Liver (tissue), 8 donors: ENCODE measurements at regions not wholly inside any gene's neighbourhood (a gene's known extent, or its start where the extent isn't known, plus 50 kb on each side); places are given as distances from the start of the nearest gene placed in this dataset.

Experiments used
- DNase-seq: peaks from one replicate; pipeline ENCODE4 v3.0.0-alpha.2; 2017; ENCODE audit warnings: low spot score
- H3K27ac ChIP-seq, 2 donors: one replicate each; pipeline ENCODE4 v1.7.0; 2013; ENCODE audit warnings: inconsistent platforms in 2 of 2, low read length in 2 of 2, control low read depth in 1 of 2, low read depth in 1 of 2, mild to moderate bottlenecking in 1 of 2
- H3K27me3 ChIP-seq, 4 donors: one replicate each; pipeline versions ENCODE4 v1.6.1 to v1.7.0; 2013; ENCODE audit warnings: low read length in 3 of 4, inconsistent platforms in 1 of 4, mild to moderate bottlenecking in 1 of 4, moderate library complexity in 1 of 4; ENCODE audit not compliant: control insufficient read depth in 4 of 4, insufficient read depth in 4 of 4
- H3K36me3 ChIP-seq, 4 donors: one replicate each; pipeline versions ENCODE4 v1.6.1 to v1.7.0; 2013; ENCODE audit warnings: low read length in 3 of 4, mild to moderate bottlenecking in 3 of 4, low read depth in 1 of 4, moderate library complexity in 1 of 4; ENCODE audit not compliant: control insufficient read depth in 4 of 4, insufficient read depth in 3 of 4
- H3K4me1 ChIP-seq, 4 donors: one replicate each; pipeline versions ENCODE4 v1.6.1 to v1.7.0; 2013; ENCODE audit warnings: low read length in 3 of 4, mild to moderate bottlenecking in 3 of 4, moderate library complexity in 1 of 4; ENCODE audit not compliant: control insufficient read depth in 4 of 4, insufficient read depth in 4 of 4
- H3K4me3 ChIP-seq, 3 donors: one replicate each; pipeline versions ENCODE4 v1.6.1 to v1.7.0; 2013; ENCODE audit warnings: low read length in 3 of 3, control low read depth in 1 of 3, low read depth in 1 of 3, mild to moderate bottlenecking in 1 of 3
- H3K9ac ChIP-seq, 2 donors: one replicate each; pipeline ENCODE4 v1.7.0; 2013; ENCODE audit warnings: low read length in 2 of 2, mild to moderate bottlenecking in 2 of 2, moderate library complexity in 2 of 2, control low read depth in 1 of 2, low read depth in 1 of 2
- H3K9me3 ChIP-seq, 4 donors: one replicate each; pipeline versions ENCODE4 v1.6.1 to v1.7.0; 2013; ENCODE audit warnings: low read length in 3 of 4; ENCODE audit not compliant: control insufficient read depth in 4 of 4
- EGR1 ChIP-seq, 2 donors: IDR thresholded peaks; 2 replicates each; pipeline ENCODE4 v1.6.1; 2016 to 2018; ENCODE audit warnings: antibody characterized with exemption in 2 of 2, low read depth in 2 of 2
- FOXA1 ChIP-seq: IDR thresholded peaks from 2 replicates; pipeline ENCODE4 v1.6.1; 2016; ENCODE audit warnings: antibody characterized with exemption
- FOXA2 ChIP-seq: IDR thresholded peaks from 2 replicates; pipeline ENCODE4 v1.6.1; 2016; ENCODE audit warnings: antibody characterized with exemption
- GABPA ChIP-seq, 2 donors: IDR thresholded peaks in 1 of 2; conservative IDR thresholded peaks in 1 of 2; 2 replicates each; pipeline ENCODE4 v1.6.1; 2016; ENCODE audit warnings: antibody characterized with exemption in 2 of 2, mild to moderate bottlenecking in 1 of 2, moderate library complexity in 1 of 2
- HNF4A ChIP-seq, 2 donors: conservative IDR thresholded peaks; 2 replicates each; pipeline ENCODE4 v1.6.1; 2016; ENCODE audit warnings: antibody characterized with exemption in 2 of 2, mild to moderate bottlenecking in 2 of 2
- HNF4G ChIP-seq: IDR thresholded peaks from 2 replicates; pipeline ENCODE4 v1.6.1; 2016; ENCODE audit warnings: antibody characterized with exemption
- NR2F2 ChIP-seq: IDR thresholded peaks from 2 replicates; pipeline ENCODE4 v1.6.1; 2016; ENCODE audit warnings: antibody characterized with exemption
- RAD21 ChIP-seq, 2 donors: IDR thresholded peaks; 2 replicates each; pipeline ENCODE4 v1.6.1; 2016; ENCODE audit warnings: antibody characterized with exemption in 2 of 2, mild to moderate bottlenecking in 2 of 2
- RXRA ChIP-seq, 2 donors: IDR thresholded peaks; 2 replicates each; pipeline ENCODE4 v1.6.1; 2017 to 2018; ENCODE audit warnings: antibody characterized with exemption in 2 of 2, mild to moderate bottlenecking in 1 of 2
- SP1 ChIP-seq: IDR thresholded peaks from 2 replicates; pipeline ENCODE4 v1.6.1; 2018; ENCODE audit warnings: antibody characterized with exemption, mild to moderate bottlenecking
- TAF1 ChIP-seq: conservative IDR thresholded peaks from 2 replicates; pipeline ENCODE4 v1.6.1; 2016; ENCODE audit warnings: antibody characterized with exemption, mild to moderate bottlenecking
- YY1 ChIP-seq: IDR thresholded peaks from 2 replicates; pipeline ENCODE4 v1.6.1; 2016; ENCODE audit warnings: antibody characterized with exemption, mild to moderate bottlenecking
- WGBS: extraction: QIAGEN DNeasy Blood & Tissue Kit; methylation state at CpG from one replicate; pipeline ENCODE4 v1.1.7; 2013; 5-methylcytosine and 5-hydroxymethylcytosine counted together
- TF ChIP-seq, protein P1 (sequence below): IDR thresholded peaks from 2 replicates; pipeline ENCODE4 v1.6.1; 2016; ENCODE audit warnings: antibody characterized with exemption
- TF ChIP-seq, protein P2 (sequence below): IDR thresholded peaks from 2 replicates; pipeline ENCODE4 v1.6.1; 2016; ENCODE audit warnings: antibody characterized with exemption, mild to moderate bottlenecking
- TF ChIP-seq, protein P3 (sequence below): fragments of 150-350 bp; IDR thresholded peaks from 2 replicates; pipeline ENCODE4 v1.5.1; 2017; ENCODE audit warnings: improper control_type of control experiment, low read depth, low read length; ENCODE audit not compliant: missing input control
- TF ChIP-seq, protein P4 (sequence below): IDR thresholded peaks from 2 replicates; pipeline ENCODE4 v1.6.1; 2016; ENCODE audit warnings: antibody characterized with exemption
- TF ChIP-seq, protein P5 (sequence below): IDR thresholded peaks from 2 replicates; pipeline ENCODE4 v1.6.1; 2016; ENCODE audit warnings: antibody characterized with exemption
- donor health status: healthy.
- donor health status: healthy.
- donor health status: healthy.
- donor health status: healthy.
- donor health status: healthy.

DNA sequence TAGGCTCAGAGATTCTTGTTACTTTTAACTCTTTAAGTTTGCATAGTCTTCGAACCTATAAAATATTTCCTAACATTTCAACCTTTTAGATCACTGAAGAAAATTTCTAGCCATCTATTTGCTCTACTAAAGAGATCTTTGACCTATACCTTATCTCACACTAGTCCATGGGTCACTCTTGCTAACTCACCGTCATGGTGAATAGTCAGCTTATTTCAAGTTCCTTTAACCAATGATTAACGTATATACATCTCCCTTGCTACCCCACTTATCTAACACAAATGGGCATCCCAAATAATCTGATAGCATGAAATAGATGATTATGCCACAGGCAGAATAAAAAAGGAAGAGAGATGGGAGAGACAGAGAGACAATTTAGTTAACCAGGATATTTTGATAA lies 303.1 kb downstream of the GPD2 start:
- 58% methylated on average over 3 of the region's 3 CpGs for WGBS
- H3K9ac ChIP-seq: no peak overlapping the region

DNA sequence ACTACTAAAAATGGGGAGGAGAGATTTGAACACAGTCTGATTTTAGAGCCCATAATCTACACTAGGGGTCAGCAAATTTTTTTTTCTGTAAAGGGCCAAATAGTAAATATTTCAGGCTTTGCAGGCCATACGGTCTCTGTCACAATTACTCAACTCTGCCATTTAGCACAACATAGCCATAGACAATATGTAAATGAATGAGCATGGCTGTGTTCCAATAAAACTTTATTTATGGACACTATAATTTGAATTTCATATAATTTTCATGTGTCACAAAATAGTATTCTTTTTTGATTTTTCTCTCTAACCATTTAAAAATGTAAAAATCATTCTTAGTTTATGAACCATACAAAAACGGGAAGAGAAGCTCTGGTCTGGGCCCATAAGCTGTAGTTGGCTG lies 309.4 kb downstream of the GPD2 start:
- no peaks in the 10 kb centered on the region for H3K4me1 ChIP-seq
- WGBS: 80% methylated on average over 2 of the region's 2 CpGs
- no peak overlapping the region for H3K27ac ChIP-seq
- no peaks in the 10 kb centered on the region for H3K27me3 ChIP-seq
- H3K9me3 ChIP-seq: no peaks in the 10 kb centered on the region
- H3K9ac ChIP-seq: no peak overlapping the region
- no peaks in the 10 kb centered on the region for H3K36me3 ChIP-seq
- H3K4me3 ChIP-seq: no peak overlapping the region
- DNase-seq: no peak
- TF ChIP-seq GABPA (IDR thresholded peaks at IDR 0.05 in 1 of 2, conservative IDR thresholded peaks at IDR 0.05 in 1 of 2) (no peak), HNF4A (conservative IDR thresholded peaks at IDR 0.05) (no peak), RAD21 (IDR thresholded peaks at IDR 0.05) (no peak), EGR1 (IDR thresholded peaks at IDR 0.05; ENCODE audit: low read depth in 2 of 2) (no peak), FOXA1 (no peak), NR2F2 (no peak)
- TF ChIP-seq, protein P1, sequence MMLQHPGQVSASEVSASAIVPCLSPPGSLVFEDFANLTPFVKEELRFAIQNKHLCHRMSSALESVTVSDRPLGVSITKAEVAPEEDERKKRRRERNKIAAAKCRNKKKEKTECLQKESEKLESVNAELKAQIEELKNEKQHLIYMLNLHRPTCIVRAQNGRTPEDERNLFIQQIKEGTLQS: no peak
- TF ChIP-seq, protein P2, sequence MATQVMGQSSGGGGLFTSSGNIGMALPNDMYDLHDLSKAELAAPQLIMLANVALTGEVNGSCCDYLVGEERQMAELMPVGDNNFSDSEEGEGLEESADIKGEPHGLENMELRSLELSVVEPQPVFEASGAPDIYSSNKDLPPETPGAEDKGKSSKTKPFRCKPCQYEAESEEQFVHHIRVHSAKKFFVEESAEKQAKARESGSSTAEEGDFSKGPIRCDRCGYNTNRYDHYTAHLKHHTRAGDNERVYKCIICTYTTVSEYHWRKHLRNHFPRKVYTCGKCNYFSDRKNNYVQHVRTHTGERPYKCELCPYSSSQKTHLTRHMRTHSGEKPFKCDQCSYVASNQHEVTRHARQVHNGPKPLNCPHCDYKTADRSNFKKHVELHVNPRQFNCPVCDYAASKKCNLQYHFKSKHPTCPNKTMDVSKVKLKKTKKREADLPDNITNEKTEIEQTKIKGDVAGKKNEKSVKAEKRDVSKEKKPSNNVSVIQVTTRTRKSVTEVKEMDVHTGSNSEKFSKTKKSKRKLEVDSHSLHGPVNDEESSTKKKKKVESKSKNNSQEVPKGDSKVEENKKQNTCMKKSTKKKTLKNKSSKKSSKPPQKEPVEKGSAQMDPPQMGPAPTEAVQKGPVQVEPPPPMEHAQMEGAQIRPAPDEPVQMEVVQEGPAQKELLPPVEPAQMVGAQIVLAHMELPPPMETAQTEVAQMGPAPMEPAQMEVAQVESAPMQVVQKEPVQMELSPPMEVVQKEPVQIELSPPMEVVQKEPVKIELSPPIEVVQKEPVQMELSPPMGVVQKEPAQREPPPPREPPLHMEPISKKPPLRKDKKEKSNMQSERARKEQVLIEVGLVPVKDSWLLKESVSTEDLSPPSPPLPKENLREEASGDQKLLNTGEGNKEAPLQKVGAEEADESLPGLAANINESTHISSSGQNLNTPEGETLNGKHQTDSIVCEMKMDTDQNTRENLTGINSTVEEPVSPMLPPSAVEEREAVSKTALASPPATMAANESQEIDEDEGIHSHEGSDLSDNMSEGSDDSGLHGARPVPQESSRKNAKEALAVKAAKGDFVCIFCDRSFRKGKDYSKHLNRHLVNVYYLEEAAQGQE: no peak

More for the DNA sequence above, 303.1 kb downstream of the GPD2 start:
- no peak for DNase-seq
- H3K9me3 ChIP-seq: no peaks in the 10 kb centered on the region
- no peaks in the 10 kb centered on the region for H3K36me3 ChIP-seq
- H3K27ac ChIP-seq: no peak overlapping the region
- no peak overlapping the region for H3K4me3 ChIP-seq
- no peak for TF ChIP-seq HNF4G
- TF ChIP-seq, protein P2: no peak
- TF ChIP-seq, protein P3, sequence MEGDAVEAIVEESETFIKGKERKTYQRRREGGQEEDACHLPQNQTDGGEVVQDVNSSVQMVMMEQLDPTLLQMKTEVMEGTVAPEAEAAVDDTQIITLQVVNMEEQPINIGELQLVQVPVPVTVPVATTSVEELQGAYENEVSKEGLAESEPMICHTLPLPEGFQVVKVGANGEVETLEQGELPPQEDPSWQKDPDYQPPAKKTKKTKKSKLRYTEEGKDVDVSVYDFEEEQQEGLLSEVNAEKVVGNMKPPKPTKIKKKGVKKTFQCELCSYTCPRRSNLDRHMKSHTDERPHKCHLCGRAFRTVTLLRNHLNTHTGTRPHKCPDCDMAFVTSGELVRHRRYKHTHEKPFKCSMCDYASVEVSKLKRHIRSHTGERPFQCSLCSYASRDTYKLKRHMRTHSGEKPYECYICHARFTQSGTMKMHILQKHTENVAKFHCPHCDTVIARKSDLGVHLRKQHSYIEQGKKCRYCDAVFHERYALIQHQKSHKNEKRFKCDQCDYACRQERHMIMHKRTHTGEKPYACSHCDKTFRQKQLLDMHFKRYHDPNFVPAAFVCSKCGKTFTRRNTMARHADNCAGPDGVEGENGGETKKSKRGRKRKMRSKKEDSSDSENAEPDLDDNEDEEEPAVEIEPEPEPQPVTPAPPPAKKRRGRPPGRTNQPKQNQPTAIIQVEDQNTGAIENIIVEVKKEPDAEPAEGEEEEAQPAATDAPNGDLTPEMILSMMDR: no peak
- no peak for TF ChIP-seq SP1
- no peak for TF ChIP-seq HNF4A (conservative IDR thresholded peaks at IDR 0.05)
- no peak for TF ChIP-seq GABPA (IDR thresholded peaks at IDR 0.05 in 1 of 2, conservative IDR thresholded peaks at IDR 0.05 in 1 of 2)
- no peak for TF ChIP-seq NR2F2
- TF ChIP-seq FOXA2: no peak
- TF ChIP-seq TAF1: no peak
- no peak for TF ChIP-seq RAD21 (IDR thresholded peaks at IDR 0.05)
- TF ChIP-seq, protein P4, sequence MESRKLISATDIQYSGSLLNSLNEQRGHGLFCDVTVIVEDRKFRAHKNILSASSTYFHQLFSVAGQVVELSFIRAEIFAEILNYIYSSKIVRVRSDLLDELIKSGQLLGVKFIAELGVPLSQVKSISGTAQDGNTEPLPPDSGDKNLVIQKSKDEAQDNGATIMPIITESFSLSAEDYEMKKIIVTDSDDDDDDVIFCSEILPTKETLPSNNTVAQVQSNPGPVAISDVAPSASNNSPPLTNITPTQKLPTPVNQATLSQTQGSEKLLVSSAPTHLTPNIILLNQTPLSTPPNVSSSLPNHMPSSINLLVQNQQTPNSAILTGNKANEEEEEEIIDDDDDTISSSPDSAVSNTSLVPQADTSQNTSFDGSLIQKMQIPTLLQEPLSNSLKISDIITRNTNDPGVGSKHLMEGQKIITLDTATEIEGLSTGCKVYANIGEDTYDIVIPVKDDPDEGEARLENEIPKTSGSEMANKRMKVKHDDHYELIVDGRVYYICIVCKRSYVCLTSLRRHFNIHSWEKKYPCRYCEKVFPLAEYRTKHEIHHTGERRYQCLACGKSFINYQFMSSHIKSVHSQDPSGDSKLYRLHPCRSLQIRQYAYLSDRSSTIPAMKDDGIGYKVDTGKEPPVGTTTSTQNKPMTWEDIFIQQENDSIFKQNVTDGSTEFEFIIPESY: no peak
- no peak for TF ChIP-seq YY1
- no peak for TF ChIP-seq RXRA (IDR thresholded peaks at IDR 0.05)
- TF ChIP-seq, protein P5, sequence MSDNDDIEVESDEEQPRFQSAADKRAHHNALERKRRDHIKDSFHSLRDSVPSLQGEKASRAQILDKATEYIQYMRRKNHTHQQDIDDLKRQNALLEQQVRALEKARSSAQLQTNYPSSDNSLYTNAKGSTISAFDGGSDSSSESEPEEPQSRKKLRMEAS: no peak
- TF ChIP-seq FOXA1: no peak
- TF ChIP-seq, protein P1: no peak
- no peaks in the 10 kb centered on the region for H3K4me1 ChIP-seq
- H3K27me3 ChIP-seq: no peaks in the 10 kb centered on the region
